Naive thymus-derived CD8-positive, alpha-beta T cell (primary cell): ENCODE measurements at regions not wholly inside any gene's neighbourhood (a gene's known extent, or its start where the extent isn't known, plus 50 kb on each side); places are given as distances from the start of the nearest gene placed in this dataset.

Source experiments
- ATAC-seq, 2 donors: fragments of 150-1000 bp; cut with Tn5 transposase in 1 of 2; sonication (Bioruptor Pico), chemical (Tn5 transposase) in 1 of 2; 1 replicate in 1 of 2; 2 replicates in 1 of 2; pipeline ENCODE4 v1.10.0; 2021; ENCODE audit warnings: mild to moderate bottlenecking in 2 of 2, moderate library complexity in 2 of 2
- POLR2A ChIA-PET: fragments of 350-600 bp; sonication (Branson Sonifier 250); formaldehyde crosslinking; loops from one replicate; lab custom pipeline; 2021; ENCODE audit warnings: antibody characterized with exemption; lab: Charles Lee
- DNase-seq, 10 donors: peaks; one replicate each; pipeline versions ENCODE4 v3.0.0 to v3.0.0-alpha.2; 2020 to 2022
- H3K27ac Mint-ChIP-seq, 10 donors: one replicate each; pipeline ENCODE4 v1.8.0; 2020 to 2022; ENCODE audit warnings: mild to moderate bottlenecking in 10 of 10, mixed read lengths in 10 of 10, moderate library complexity in 4 of 10, inconsistent platforms in 1 of 10
- H3K27me3 Mint-ChIP-seq, 5 donors: one replicate each; pipeline ENCODE4 v1.8.0; 2021 to 2022; ENCODE audit warnings: mixed read lengths in 5 of 5
- H3K36me3 Mint-ChIP-seq, 3 donors: one replicate each; pipeline ENCODE4 v1.8.0; 2020 to 2022; ENCODE audit warnings: mixed read lengths in 3 of 3, mild to moderate bottlenecking in 2 of 3, inconsistent platforms in 1 of 3
- H3K4me1 Mint-ChIP-seq, 4 donors: one replicate each; pipeline ENCODE4 v1.8.0; 2021 to 2022; ENCODE audit warnings: mixed read lengths in 4 of 4
- H3K4me3 Mint-ChIP-seq, 10 donors: one replicate each; pipeline ENCODE4 v1.8.0; 2020 to 2022; ENCODE audit warnings: mild to moderate bottlenecking in 10 of 10, mixed read lengths in 10 of 10, moderate library complexity in 6 of 10, inconsistent platforms in 1 of 10
- H3K9me3 Mint-ChIP-seq, 9 donors: one replicate each; pipeline ENCODE4 v1.8.0; 2020 to 2022; ENCODE audit warnings: mixed read lengths in 9 of 9, mild to moderate bottlenecking in 3 of 9, inconsistent platforms in 1 of 9, moderate library complexity in 1 of 9

DNA sequence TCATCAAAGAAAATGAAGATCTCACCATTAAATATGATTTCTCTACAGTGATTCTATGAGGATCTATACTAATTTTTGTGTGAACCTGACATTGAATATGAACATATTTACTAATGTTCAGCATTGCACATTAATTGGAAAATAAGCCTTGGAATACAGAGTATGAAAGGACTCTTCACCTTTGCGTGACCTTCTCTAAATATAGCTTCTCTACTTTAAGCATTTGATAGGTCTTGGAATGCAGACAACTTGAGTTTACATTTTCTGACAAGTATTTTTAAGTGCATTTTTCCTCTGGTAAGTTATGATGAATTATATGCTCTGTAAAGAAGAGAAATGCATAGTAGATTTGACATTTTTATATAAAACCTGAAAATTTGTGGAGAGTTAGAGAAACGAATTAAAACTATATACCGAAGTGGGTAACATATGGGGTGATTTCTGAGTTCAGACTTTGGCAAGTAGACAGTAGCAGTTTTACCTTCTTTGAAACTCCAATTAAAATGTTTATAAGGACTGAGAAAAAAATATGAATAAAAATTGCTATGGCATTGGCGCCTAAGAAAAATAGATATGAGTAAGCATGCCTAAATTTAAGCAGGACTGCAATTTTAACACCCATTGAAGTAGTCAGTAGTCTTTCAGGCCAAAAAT, 371.9 kb downstream of the GABRG1 start:
- H3K27me3 Mint-ChIP-seq, result no peaks in the 10 kb centered on the region
- H3K4me3 Mint-ChIP-seq, result no peak overlapping the region
- POLR2A ChIA-PET, result no interaction called here
- no peaks in the 10 kb centered on the region for H3K4me1 Mint-ChIP-seq
- no peak for DNase-seq
- no peak for ATAC-seq
- H3K27ac Mint-ChIP-seq, result no peak overlapping the region
- H3K36me3 Mint-ChIP-seq, result no peaks in the 10 kb centered on the region
- H3K9me3 Mint-ChIP-seq, result peaks cover 0 to 11% (median 2%) of the 10 kb centered on the region in 9 donors

DNA sequence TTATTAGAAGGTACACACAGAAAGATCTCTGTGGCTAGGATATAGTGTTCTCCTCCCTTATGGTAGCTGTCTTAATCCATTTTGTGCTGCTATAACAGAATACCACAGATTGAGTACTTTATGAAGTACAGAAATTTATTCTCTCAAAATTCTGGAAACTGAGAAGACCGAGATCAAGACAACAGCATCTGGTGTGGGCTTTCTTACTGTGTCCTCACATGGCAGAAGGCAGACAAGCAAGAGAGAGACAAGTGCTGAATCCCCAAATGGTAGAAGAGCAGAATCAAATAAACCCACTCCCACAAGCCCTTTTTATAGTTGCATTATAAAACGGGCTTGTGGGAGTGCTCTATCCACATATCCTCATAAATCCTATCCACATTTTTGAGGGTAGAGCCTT, 373.1 kb downstream of the GABRG1 start:
- peaks cover 0 to 11% (median 2%) of the 10 kb centered on the region in 9 donors for H3K9me3 Mint-ChIP-seq
- no peak for DNase-seq
- ATAC-seq, result no peak
- no peak overlapping the region for H3K27ac Mint-ChIP-seq
- no peak overlapping the region for H3K4me3 Mint-ChIP-seq
- H3K27me3 Mint-ChIP-seq, result no peaks in the 10 kb centered on the region
- no peaks in the 10 kb centered on the region for H3K4me1 Mint-ChIP-seq
- POLR2A ChIA-PET, result no interaction called here
- no peaks in the 10 kb centered on the region for H3K36me3 Mint-ChIP-seq

DNA sequence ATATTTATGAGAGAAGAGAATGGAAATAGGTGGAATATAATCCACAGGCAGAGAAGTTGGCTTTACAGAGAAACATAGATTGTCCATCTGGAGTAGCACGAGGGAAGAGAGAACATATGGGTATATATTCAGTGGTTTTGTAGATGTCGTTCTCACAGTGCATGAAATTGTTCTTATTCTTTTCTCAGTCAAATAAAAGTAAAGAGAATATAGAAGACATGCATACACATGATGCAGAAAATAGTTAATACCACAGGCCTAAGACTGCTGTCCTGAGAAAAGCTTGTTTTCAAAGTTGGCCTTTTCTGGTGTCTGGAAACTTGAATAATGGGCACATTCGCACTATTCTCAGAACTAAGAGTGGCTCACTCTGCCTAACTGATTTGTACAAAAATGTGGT, 378.1 kb downstream of the GABRG1 start:
- Mint-ChIP-seq H3K36me3 (peaks cover 0 to 6% (median 0%) of the 10 kb centered on the region in 3 donors), H3K4me1 (no peaks in the 10 kb centered on the region), H3K27ac (no peak overlapping the region), H3K9me3 (peaks cover 2 to 24% (median 10%) of the 10 kb centered on the region in 9 donors), H3K27me3 (no peaks in the 10 kb centered on the region), H3K4me3 (no peak overlapping the region)
- POLR2A ChIA-PET, result no interaction called here
- ATAC-seq, result no peak
- no peak for DNase-seq

DNA sequence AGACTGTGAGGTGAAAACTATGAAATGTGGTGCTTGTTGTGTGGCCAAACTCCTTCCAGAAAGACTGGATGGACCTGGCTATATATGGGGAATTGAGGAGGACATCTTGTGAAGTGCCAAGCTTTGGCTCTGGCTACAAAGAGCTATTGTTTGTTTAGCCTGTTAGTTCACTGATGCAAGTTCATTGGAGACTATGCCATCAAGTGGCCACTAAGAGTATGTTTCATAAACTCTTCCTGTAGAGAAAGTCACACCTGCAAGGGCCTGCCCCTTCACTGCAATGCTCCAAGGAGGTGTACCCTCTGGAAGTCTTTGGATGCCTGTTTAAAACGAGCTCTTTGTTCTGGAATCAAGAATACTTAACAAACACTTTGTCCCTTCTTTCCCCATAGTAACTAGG, 382.0 kb downstream of the GABRG1 start:
- peaks cover 7 to 39% (median 16%) of the 10 kb centered on the region in 9 donors for H3K9me3 Mint-ChIP-seq
- no peak for ATAC-seq

GRCh38 chr4:45732161-45732560, 391.7 kb downstream of the GABRG1 start:
- POLR2A ChIA-PET, result no interaction called here
- DNase-seq, result no peak
- Mint-ChIP-seq H3K27me3 (no peaks in the 10 kb centered on the region), H3K9me3 (peaks cover 0 to 14% (median 3%) of the 10 kb centered on the region in 9 donors), H3K4me1 (no peaks in the 10 kb centered on the region), H3K27ac (no peak overlapping the region), H3K4me3 (no peak overlapping the region), H3K36me3 (no peaks in the 10 kb centered on the region)
- ATAC-seq, result no peak

More for the DNA sequence above, 382.0 kb downstream of the GABRG1 start:
- no peak overlapping the region for H3K4me3 Mint-ChIP-seq
- H3K4me1 Mint-ChIP-seq, result no peaks in the 10 kb centered on the region
- peaks cover 0 to 12% (median 0%) of the 10 kb centered on the region in 3 donors for H3K36me3 Mint-ChIP-seq
- no peak for DNase-seq
- POLR2A ChIA-PET, result no interaction called here
- H3K27me3 Mint-ChIP-seq, result no peaks in the 10 kb centered on the region
- no peak overlapping the region for H3K27ac Mint-ChIP-seq

- no peak overlapping the region for H3K27ac Mint-ChIP-seq
- H3K4me3 Mint-ChIP-seq, result no peak overlapping the region
- POLR2A ChIA-PET, result no interaction called here
- no peak for DNase-seq
- H3K4me1 Mint-ChIP-seq, result no peaks in the 10 kb centered on the region
- no peak for ATAC-seq
- H3K36me3 Mint-ChIP-seq, result peaks cover 0 to 4% (median 0%) of the 10 kb centered on the region in 3 donors
- peaks cover 6 to 39% (median 23%) of the 10 kb centered on the region in 9 donors for H3K9me3 Mint-ChIP-seq
- H3K27me3 Mint-ChIP-seq, result no peaks in the 10 kb centered on the region
Measured at GRCh38 chr4:45716093-45716492, 407.8 kb downstream of the GABRG1 start.

DNA sequence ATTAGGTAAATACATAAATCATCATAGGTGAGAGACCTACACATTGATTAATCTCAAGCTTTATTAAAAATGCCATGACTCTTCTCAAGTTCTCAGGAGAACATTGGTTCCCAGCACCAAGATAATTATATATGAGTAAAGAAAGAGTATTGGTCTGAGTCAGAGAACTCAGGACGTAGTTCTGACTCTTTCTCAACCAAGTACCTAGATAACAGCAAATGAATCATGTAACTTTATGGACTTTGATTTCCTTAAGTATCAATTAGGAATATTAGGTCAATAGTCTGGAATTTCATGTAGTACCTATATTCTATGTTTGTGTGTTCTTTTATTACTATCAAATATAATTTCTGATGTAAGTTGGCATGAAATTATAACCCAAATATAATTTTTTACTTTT, 409.9 kb downstream of the GABRG1 start:
- Mint-ChIP-seq H3K4me3 (no peak overlapping the region), H3K36me3 (peaks cover 0 to 4% (median 0%) of the 10 kb centered on the region in 3 donors), H3K27ac (no peak overlapping the region), H3K4me1 (no peaks in the 10 kb centered on the region), H3K9me3 (peaks cover 1 to 27% (median 15%) of the 10 kb centered on the region in 9 donors), H3K27me3 (no peaks in the 10 kb centered on the region)
- POLR2A ChIA-PET, result no interaction called here
- DNase-seq, result no peak
- no peak for ATAC-seq

GRCh38 chr4:45701621-45702020, 422.2 kb downstream of the GABRG1 start:
- Mint-ChIP-seq H3K27me3 (no peaks in the 10 kb centered on the region), H3K4me3 (no peak overlapping the region), H3K4me1 (no peaks in the 10 kb centered on the region), H3K36me3 (no peaks in the 10 kb centered on the region), H3K27ac (no peak overlapping the region), H3K9me3 (peaks cover 0 to 21% (median 8%) of the 10 kb centered on the region in 9 donors)
- DNase-seq, result no peak
- ATAC-seq, result no peak
- POLR2A ChIA-PET, result no interaction called here

GRCh38 chr4:45693746-45694145, 430.1 kb downstream of the GABRG1 start:
- Mint-ChIP-seq H3K27me3 (no peaks in the 10 kb centered on the region), H3K4me3 (no peak overlapping the region), H3K4me1 (no peaks in the 10 kb centered on the region), H3K27ac (no peak overlapping the region), H3K36me3 (no peaks in the 10 kb centered on the region), H3K9me3 (peaks cover 0 to 26% (median 7%) of the 10 kb centered on the region in 9 donors)
- POLR2A ChIA-PET, result no interaction called here
- DNase-seq, result no peak
- ATAC-seq, result no peak

DNA sequence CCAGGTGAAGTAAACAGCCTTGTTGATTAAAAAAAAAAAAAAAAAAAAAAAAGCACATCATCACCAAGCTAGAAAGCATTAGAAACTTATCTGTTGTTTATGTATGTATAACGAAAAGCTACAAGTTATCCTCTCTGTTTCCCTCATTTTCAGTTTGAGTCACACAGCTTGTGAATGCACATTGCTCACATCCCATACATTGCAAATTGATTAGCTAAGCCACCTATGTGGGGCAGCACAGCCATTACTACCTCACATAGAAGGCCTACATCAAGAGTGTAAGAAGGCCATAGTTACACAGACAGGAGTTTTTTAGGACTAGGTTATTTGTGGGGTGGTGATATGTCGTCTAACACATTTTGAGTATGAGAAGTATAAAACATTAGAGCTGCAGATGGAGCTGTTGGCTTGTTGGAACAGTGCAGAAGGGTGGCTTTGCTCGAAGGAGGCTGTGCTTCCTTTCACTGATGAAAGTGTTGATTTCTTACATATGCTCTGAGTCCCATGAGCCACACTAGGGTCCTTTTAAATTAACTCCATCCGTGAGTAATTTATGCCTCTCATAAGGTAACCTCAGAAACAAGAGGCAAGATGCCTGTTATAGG, 431.6 kb downstream of the GABRG1 start:
- Mint-ChIP-seq H3K4me3 (no peak overlapping the region), H3K27ac (no peak overlapping the region), H3K4me1 (no peaks in the 10 kb centered on the region), H3K9me3 (peaks cover 0 to 26% (median 7%) of the 10 kb centered on the region in 9 donors), H3K36me3 (no peaks in the 10 kb centered on the region), H3K27me3 (no peaks in the 10 kb centered on the region)
- DNase-seq (no peak), ATAC-seq (no peak)
- POLR2A ChIA-PET, result no interaction called here

DNA sequence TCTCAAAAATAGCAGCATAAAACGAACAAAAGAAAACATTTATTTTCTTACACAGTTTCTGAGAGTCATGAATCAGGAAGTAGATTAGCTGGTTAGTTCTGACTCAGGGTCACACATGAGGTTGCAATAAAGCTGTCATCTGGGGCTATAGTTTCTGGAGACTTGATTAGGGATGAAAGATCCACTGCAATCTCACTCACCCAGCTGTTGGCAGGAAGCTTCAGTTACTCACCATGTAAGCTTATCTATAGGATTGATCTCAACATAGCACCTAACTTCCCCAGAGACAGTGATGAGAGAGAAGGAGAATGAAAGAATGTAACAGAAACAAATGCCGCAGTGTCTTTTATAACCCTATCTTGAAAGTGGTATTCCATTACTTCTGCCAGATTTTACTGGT, 435.5 kb downstream of the GABRG1 start:
- Mint-ChIP-seq H3K4me1 (no peaks in the 10 kb centered on the region), H3K36me3 (no peaks in the 10 kb centered on the region), H3K9me3 (peaks cover 0 to 26% (median 8%) of the 10 kb centered on the region in 9 donors), H3K27me3 (no peaks in the 10 kb centered on the region), H3K27ac (no peak overlapping the region), H3K4me3 (no peak overlapping the region)
- POLR2A ChIA-PET, result no interaction called here
- ATAC-seq, result no peak
- no peak for DNase-seq

- no peak overlapping the region for H3K4me3 Mint-ChIP-seq
- no peaks in the 10 kb centered on the region for H3K27me3 Mint-ChIP-seq
- H3K36me3 Mint-ChIP-seq, result no peaks in the 10 kb centered on the region
- DNase-seq, result no peak
- ATAC-seq, result no peak
- peaks cover 1 to 25% (median 7%) of the 10 kb centered on the region in 9 donors for H3K9me3 Mint-ChIP-seq
- POLR2A ChIA-PET, result no interaction called here
- H3K4me1 Mint-ChIP-seq, result no peaks in the 10 kb centered on the region
- no peak overlapping the region for H3K27ac Mint-ChIP-seq
Measured at GRCh38 chr4:45679411-45679810, 444.4 kb downstream of the GABRG1 start.

DNA sequence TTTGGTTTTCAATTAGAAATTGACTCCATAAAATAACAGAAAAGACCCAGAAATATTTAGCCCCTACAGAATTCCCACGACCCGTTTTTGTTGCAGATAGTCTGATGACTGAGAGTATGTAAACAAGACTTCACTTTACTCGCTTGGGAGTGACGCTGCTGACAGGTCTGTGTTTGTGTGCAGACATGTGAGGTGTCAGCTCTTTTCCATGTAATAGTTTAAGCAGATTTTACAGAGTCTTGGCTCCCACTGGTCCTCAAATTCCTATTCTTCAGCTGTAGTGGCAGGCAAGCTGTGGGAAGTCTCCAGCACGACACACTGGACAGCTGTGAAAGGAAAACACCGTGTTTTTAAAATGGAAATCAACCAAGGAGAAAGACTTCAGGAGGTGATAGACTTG, 455.7 kb downstream of the GABRG1 start:
- H3K36me3 Mint-ChIP-seq, result no peaks in the 10 kb centered on the region
- H3K9me3 Mint-ChIP-seq, result peaks cover 0 to 14% (median 4%) of the 10 kb centered on the region in 9 donors
- DNase-seq (no peak), ATAC-seq (no peak)
- no peak overlapping the region for H3K27ac Mint-ChIP-seq
- no peak overlapping the region for H3K4me3 Mint-ChIP-seq
- H3K27me3 Mint-ChIP-seq, result no peaks in the 10 kb centered on the region
- H3K4me1 Mint-ChIP-seq, result no peaks in the 10 kb centered on the region
- POLR2A ChIA-PET, result no interaction called here
